GM19240 (cell line): ENCODE measurements at regions not wholly inside any gene's neighbourhood (a gene's known extent, or its start where the extent isn't known, plus 50 kb on each side); places are given as distances from the start of the nearest gene placed in this dataset.

Source experiments
- DNase-seq: peaks from one replicate; pipeline ENCODE4 v3.0.0; 2011; ENCODE audit warnings: low spot score; ENCODE audit not compliant: insufficient read length

- DNase-seq = no peak
Measured at GRCh38 chr22:27113211-27113635, 455.8 kb downstream of the MIAT start.

GRCh38 chr22:27113641-27114040 lies 456.3 kb downstream of the MIAT start:
- DNase-seq = no peak

GRCh38 chr22:27114186-27114585 lies 456.8 kb downstream of the MIAT start:
- no peak for DNase-seq

DNA sequence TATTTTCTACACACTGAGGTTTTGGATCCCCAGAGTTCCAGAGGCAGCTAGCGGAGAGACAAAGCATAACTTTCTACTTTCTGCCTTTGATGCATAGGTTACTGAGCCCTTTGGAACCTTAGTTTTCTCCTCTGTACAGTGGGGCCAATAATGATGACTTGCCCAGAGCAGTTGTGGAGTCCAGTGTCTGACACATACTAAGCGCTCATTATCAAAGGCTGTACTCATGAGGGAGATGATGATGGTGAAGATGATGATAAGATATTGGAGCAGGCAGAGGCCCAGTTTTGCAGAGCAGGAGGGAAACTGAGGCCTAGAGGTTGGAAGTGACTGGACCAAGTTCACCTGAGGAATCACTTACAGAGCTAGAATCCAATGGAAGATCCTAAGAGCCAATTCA lies 458.0 kb downstream of the MIAT start:
- no peak for DNase-seq

GRCh38 chr22:27115816-27116256 lies 458.4 kb downstream of the MIAT start:
- no peak for DNase-seq

- DNase-seq = no peak
Measured at GRCh38 chr22:27116312-27117086, 459.1 kb downstream of the MIAT start.

- DNase-seq = no peak
Measured at GRCh38 chr22:27120036-27120435, 462.6 kb downstream of the MIAT start.

DNA sequence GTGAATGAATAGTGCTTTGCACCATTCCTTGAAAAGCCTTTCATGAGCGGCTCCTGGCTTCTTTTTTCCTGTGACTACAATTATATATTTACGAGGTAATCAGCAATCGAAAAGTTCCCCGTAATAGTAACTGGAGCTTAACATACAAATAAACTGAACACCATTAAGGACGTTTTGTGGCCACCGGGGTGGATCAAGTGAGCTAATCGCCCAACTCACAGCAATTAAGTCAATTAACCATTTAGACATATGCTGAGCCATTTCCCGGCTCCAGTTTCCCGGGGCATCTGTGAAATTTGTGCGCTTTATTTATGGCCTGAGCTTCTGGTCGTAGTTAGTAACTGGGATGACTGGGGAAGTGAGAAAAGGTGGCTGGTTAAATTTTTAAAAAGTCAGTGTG lies 465.2 kb downstream of the MIAT start:
- DNase-seq = no peak

GRCh38 chr22:27123880-27124279 lies 466.5 kb downstream of the MIAT start:
- DNase-seq = no peak

GRCh38 chr22:27124351-27124966 lies 467.1 kb downstream of the MIAT start:
- no peak for DNase-seq

- DNase-seq = no peak
Measured at GRCh38 chr22:27125539-27125938, 468.2 kb downstream of the MIAT start.

DNA sequence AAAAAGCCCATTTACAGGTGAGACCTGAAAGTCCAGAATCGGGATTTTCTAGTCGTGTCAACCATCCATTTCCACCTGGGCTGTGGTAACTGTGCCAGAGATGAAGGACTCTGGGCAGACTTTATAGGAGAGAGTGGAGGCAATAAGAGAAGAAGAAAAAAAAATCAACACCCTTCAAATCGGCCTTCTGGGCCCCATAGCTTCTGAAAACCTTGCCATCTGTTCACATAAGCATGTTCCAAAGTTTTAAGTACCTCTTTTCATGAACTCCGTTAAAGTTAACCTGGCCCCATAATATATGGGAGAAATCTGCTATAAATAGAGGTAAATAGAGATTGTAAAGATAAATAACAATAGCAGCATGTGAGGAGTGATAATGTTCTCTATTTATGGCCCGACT lies 470.5 kb downstream of the MIAT start:
- DNase-seq = no peak

GRCh38 chr22:27128461-27129085 lies 471.2 kb downstream of the MIAT start:
- DNase-seq = no peak

GRCh38 chr22:27129266-27129665 lies 471.9 kb downstream of the MIAT start:
- DNase-seq = no peak

- DNase-seq = no peak
Measured at GRCh38 chr22:27130906-27131305, 473.5 kb downstream of the MIAT start.

DNA sequence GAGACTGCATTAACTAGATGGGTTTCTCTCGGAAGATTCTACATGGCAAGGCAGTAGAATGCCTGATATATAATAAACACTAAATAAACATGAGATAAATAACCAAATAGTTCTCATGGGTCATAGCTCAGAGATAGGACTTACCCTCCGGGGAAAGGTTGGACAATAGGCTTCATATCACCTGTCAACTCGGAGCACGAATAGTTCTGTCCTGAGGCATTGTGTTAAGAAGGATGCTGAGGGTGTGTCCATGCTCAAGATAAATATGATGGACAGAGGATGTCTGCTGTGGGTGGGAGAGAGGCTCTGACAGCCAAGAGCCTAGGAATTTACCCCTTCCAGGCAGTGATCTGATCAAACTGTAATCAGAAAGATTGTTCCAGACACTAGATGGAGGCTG lies 474.0 kb downstream of the MIAT start:
- DNase-seq = no peak

- DNase-seq = no peak
Measured at GRCh38 chr22:27132400-27132799, 475.0 kb downstream of the MIAT start.

DNA sequence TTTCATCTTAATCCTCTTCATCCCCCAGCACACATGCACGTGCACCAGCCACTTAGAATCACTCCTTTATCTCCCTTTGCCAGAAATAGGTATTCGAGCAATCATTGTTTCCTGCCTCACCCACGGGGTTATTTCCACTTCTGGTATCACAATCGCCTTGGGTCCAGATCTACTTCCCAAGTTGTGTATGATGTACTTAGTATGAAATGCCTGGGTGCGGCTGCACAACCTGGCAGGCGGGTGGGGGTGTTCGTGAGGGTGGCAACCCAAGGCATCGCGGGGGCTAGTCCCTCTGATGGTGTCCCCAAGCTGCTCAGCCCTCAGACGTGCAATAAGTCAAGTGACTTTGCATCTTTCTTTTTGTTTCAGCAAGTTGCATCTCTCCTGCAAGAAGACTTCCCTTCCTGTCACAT lies 475.6 kb downstream of the MIAT start:
- no peak for DNase-seq

GRCh38 chr22:27133681-27134314 lies 476.4 kb downstream of the MIAT start:
- no peak for DNase-seq

GRCh38 chr22:27134315-27134701 lies 476.9 kb downstream of the MIAT start:
- no peak for DNase-seq

- no peak for DNase-seq
Measured at GRCh38 chr22:27135031-27135981, 477.9 kb downstream of the MIAT start.
